Osteoblast (primary cell): ENCODE measurements at regions not wholly inside any gene's neighbourhood (a gene's known extent, or its start where the extent isn't known, plus 50 kb on each side); places are given as distances from the start of the nearest gene placed in this dataset.

Source experiments
- DNase-seq: peaks from one replicate; pipeline ENCODE4 v3.0.0; 2011; ENCODE audit warnings: low spot score, mixed read lengths; ENCODE audit not compliant: insufficient read length; ENCODE audit errors: missing footprints
- H2AFZ ChIP-seq: 2 replicates; pipeline ENCODE4 v1.6.0; 2011; ENCODE audit warnings: mild to moderate bottlenecking, low read length
- H3K27ac ChIP-seq: 2 replicates; pipeline ENCODE4 v1.5.1; 2011; ENCODE audit warnings: mild to moderate bottlenecking, low read depth, low read length, moderate library complexity
- H3K27me3 ChIP-seq: 2 replicates; pipeline ENCODE4 v1.6.0; 2012; ENCODE audit warnings: mild to moderate bottlenecking, control low read depth, inconsistent platforms, low read length, moderate library complexity; ENCODE audit not compliant: insufficient read depth
- H3K36me3 ChIP-seq: 2 replicates; pipeline ENCODE4 v1.5.1; 2011; ENCODE audit warnings: mild to moderate bottlenecking, low read length, control low read depth, moderate library complexity; ENCODE audit not compliant: insufficient read depth
- H3K4me1 ChIP-seq: 2 replicates; pipeline ENCODE4 v1.5.1; 2011; ENCODE audit warnings: mild to moderate bottlenecking, low read length, control low read depth, moderate library complexity; ENCODE audit not compliant: insufficient read depth
- H3K4me2 ChIP-seq: 2 replicates; pipeline ENCODE4 v1.6.0; 2011; ENCODE audit warnings: mild to moderate bottlenecking, low read length; ENCODE audit not compliant: insufficient read depth
- H3K4me3 ChIP-seq: fragments of 200-600 bp; sonication (generic); 3 replicates; pipeline ENCODE4 v1.5.1; 2012; ENCODE audit warnings: mild to moderate bottlenecking, low read length, inconsistent platforms; ENCODE audit not compliant: insufficient read depth
- H3K79me2 ChIP-seq: 2 replicates; pipeline ENCODE4 v1.6.0; 2012; ENCODE audit warnings: mild to moderate bottlenecking, low read length, control low read depth, inconsistent platforms; ENCODE audit not compliant: insufficient read depth
- H3K9me3 ChIP-seq: 2 replicates; pipeline ENCODE4 v1.5.1; 2011; ENCODE audit warnings: low read depth, low read length, control low read depth
- H4K20me1 ChIP-seq: 2 replicates; pipeline ENCODE4 v1.6.0; 2012; ENCODE audit warnings: mild to moderate bottlenecking, low read length, control low read depth; ENCODE audit not compliant: insufficient read depth
- TF ChIP-seq, protein P1 (sequence below): IDR thresholded peaks from 2 replicates; pipeline ENCODE4 v1.5.1; 2011; ENCODE audit warnings: mild to moderate bottlenecking, low read depth, low read length, moderate library complexity; ENCODE audit errors: extremely low read depth

DNA sequence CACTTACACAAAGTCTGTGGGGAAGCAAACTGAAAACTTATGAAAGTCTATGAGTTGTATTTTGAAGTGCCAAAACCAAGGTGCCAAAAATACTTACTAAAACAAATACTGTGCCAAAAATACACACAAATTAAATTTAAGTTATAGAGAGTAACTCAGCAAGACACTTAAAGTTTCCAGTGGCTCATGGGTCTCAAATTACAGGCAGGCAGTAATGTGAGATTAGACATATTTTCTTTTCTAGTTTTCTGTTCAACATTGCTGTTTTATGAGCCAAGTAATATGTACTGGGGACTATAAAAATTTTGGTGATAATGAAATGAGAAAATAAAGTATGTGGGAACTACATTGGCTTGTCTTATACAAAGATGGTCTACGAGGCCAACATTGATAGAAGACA is 172.2 kb upstream of the SNX2 start:
- no peak overlapping the region for H3K4me3 ChIP-seq
- H3K36me3 ChIP-seq, result no peaks in the 10 kb centered on the region
- H3K4me1 ChIP-seq, result no peaks in the 10 kb centered on the region
- H3K9me3 ChIP-seq, result no peaks in the 10 kb centered on the region
- H3K79me2 ChIP-seq, result no peaks in the 10 kb centered on the region
- no peaks in the 10 kb centered on the region for H4K20me1 ChIP-seq
- TF ChIP-seq, protein P1, sequence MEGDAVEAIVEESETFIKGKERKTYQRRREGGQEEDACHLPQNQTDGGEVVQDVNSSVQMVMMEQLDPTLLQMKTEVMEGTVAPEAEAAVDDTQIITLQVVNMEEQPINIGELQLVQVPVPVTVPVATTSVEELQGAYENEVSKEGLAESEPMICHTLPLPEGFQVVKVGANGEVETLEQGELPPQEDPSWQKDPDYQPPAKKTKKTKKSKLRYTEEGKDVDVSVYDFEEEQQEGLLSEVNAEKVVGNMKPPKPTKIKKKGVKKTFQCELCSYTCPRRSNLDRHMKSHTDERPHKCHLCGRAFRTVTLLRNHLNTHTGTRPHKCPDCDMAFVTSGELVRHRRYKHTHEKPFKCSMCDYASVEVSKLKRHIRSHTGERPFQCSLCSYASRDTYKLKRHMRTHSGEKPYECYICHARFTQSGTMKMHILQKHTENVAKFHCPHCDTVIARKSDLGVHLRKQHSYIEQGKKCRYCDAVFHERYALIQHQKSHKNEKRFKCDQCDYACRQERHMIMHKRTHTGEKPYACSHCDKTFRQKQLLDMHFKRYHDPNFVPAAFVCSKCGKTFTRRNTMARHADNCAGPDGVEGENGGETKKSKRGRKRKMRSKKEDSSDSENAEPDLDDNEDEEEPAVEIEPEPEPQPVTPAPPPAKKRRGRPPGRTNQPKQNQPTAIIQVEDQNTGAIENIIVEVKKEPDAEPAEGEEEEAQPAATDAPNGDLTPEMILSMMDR, result no peak
- H3K27ac ChIP-seq, result no peak overlapping the region
- no peak overlapping the region for H2AFZ ChIP-seq
- no peak for DNase-seq
- H3K27me3 ChIP-seq, result no peaks in the 10 kb centered on the region
- H3K4me2 ChIP-seq, result no peak overlapping the region

DNA sequence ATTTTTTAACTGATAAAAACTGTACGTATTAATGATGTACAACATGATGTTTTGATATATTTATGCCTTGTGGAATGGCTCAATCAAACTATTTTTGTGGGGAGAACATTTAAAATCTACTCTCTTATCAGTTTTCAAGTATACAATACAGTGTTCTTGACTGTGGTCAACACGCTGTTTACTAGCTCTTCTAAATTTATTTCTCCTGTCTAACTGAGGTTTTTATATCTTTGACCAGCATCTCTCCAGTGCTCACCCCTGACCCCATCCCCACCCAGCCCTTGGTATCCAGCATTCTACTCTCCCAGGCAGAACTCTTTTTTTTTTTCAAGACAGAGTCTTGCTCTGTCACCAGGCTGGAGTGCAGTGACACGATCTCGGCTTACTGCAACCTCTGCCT is 169.6 kb upstream of the SNX2 start:
- H3K27me3 ChIP-seq, result no peaks in the 10 kb centered on the region
- H3K27ac ChIP-seq, result no peak overlapping the region
- no peaks in the 10 kb centered on the region for H3K36me3 ChIP-seq
- no peak overlapping the region for H3K4me3 ChIP-seq
- H3K79me2 ChIP-seq, result no peaks in the 10 kb centered on the region
- no peak for DNase-seq
- no peaks in the 10 kb centered on the region for H4K20me1 ChIP-seq
- H3K4me2 ChIP-seq, result no peak overlapping the region
- H2AFZ ChIP-seq, result no peak overlapping the region
- TF ChIP-seq, protein P1, result no peak
- H3K4me1 ChIP-seq, result no peaks in the 10 kb centered on the region
- no peaks in the 10 kb centered on the region for H3K9me3 ChIP-seq

DNA sequence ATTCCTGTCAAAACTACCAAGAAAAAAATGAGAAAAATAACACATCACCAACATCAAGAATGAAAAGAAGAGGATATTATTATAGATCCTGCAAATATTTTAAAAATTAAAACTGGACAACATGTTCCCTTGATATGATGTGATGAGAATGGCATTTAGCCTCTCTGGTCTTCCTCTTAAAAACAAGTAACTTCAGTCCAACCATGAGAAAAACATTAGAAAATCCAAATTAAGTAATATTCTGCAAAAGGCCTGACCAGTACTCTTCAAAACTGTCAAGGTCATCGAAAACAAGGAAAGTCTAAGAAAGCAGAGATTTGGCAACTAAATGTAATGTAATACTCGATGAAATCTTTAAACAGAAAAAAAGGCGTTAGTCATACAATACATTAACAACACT is 167.1 kb upstream of the SNX2 start:
- Histone ChIP-seq H3K27ac (no peak overlapping the region), H3K4me1 (no peaks in the 10 kb centered on the region), H3K27me3 (no peaks in the 10 kb centered on the region), H2AFZ (no peak overlapping the region), H3K4me2 (no peak overlapping the region), H4K20me1 (no peaks in the 10 kb centered on the region), H3K79me2 (no peaks in the 10 kb centered on the region), H3K4me3 (no peak overlapping the region), H3K36me3 (no peaks in the 10 kb centered on the region), H3K9me3 (no peaks in the 10 kb centered on the region)
- TF ChIP-seq, protein P1, result no peak
- DNase-seq, result no peak

DNA sequence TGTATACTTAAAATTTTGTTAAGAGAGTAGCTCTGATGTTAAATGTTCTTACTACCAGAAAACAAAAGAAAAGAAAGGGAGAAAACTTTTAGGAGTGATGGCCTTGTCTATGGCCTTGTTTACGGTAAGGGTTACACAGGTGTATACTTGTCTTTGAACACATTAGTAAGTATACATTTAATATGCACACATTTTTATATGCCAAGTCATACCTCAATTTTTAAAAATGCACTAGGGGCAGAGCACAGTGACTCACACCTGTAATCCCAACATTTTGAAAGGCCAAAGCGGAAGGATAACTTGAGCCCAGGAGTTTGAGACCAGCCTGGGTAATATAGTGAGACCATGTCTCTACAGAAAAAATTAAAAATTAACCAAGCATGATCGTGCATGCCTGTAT is 166.7 kb upstream of the SNX2 start:
- Histone ChIP-seq H3K27ac (no peak overlapping the region), H3K4me2 (no peak overlapping the region), H3K9me3 (no peaks in the 10 kb centered on the region), H3K27me3 (no peaks in the 10 kb centered on the region), H2AFZ (no peak overlapping the region), H4K20me1 (no peaks in the 10 kb centered on the region), H3K4me1 (no peaks in the 10 kb centered on the region), H3K36me3 (no peaks in the 10 kb centered on the region), H3K4me3 (no peak overlapping the region), H3K79me2 (no peaks in the 10 kb centered on the region)
- TF ChIP-seq, protein P1, result no peak
- DNase-seq, result no peak
